ENCODE measurements at regions not wholly inside any gene's neighbourhood (a gene's known extent, or its start where the extent isn't known, plus 50 kb on each side); places are given as distances from the start of the nearest gene placed in this dataset.

DNA sequence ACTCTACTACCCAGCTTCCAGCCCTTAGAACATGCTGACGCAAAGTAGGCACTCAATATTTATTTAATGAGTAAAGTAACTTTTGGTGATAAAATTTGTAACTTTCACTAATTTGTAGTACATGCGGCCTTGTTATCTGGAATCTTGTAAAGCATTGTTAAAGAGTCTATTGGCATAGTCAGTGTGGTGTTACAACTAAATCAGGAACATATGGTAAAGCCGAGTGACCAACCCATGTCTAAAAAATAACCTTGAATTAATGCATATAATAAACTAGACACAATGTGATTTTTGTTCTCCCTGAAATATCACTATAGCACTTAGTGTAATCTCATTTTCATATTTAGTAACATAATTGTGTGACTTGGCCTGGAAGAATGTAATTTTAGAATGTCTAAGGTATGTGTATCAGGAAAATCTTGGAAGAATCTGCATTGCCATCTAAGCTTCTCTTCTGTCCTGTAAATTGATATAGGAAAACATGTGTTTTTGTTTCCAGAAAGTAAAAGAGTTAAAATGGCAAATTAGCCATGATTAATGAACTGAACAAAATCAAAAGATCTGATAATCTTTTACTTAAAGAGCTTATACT, 256.7 kb upstream of the GNAI1 start:
- no peak for DNase-seq (ENCODE audit: extremely low read depth, low read depth, low spot score)

DNA sequence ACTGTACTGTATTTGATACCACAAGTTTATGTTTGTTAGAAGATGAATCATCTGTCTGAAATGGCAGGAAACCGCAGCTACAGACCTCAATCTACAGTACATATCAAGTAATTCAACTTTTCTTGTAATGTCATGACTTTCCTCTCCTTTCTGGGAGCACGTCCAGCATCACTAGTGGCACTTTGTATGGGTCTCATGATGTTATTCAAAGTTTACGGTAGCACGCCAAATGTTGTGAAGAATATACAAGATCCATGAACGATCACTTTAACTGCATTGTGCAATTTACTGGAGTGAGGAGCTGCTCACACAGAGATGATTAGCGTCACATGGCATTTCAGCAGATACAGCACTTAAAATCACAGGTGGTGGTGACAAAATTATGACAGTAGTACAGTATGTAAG, 257.8 kb upstream of the GNAI1 start:
- DNase-seq (ENCODE audit: extremely low read depth, low read depth, low spot score): no peak

DNA sequence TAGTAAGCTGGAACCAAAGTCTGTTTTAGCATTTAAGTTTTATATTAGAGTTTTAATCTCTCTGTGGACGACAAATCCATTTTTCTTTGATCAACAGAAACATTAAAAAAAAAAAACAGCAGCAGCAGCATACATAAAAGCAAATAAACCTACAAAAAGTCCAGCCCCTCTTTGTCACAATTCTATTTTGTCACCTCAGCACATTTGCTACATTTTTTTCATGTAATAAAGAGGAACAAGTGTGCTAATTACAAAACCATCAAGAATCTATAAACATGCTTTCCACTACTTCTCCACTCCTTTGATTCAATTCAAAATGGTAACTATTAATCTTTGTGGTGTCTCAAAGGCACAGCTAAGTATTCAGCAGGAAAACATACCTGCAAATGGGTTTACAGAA, 259.8 kb upstream of the GNAI1 start:
- no peak for DNase-seq (ENCODE audit: extremely low read depth, low read depth, low spot score)

DNA sequence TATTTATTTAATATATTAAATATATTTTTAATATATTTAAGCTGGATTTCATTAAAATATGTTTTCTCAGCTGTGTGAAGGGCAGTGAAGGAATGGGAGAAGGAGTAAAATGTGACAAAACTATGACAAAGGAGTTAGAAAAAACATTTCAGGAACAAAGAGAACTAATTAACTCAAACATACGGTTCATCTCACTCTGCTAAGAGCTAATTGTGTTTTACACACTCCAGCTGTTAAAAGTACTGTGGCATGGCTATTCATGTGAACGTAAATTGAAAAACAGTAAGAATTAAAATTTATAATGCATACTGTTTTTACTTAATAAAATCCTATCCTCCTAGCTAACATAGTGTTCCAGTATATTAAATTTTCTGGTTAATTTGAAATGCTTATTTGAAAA, 262.5 kb upstream of the GNAI1 start:
- no peak for DNase-seq (ENCODE audit: extremely low read depth, low read depth, low spot score)

DNA sequence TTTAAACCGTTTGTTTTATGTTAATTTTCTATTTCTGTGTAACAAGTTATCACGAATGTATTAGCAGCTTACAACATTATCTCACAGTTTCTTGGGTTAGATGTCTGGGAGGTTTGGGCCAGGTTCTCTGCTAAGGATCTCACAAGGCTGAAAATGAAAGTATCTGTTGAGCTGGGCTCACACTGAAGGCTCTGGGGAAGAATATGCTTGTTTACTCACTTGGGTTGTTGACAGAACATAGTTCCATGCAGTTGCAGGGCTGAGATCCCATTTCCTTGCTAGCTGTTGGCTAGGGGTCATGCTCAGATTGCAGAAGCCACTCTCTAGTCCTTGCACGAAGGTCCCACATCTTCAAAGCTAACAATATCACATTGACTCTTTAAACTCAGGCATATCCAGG, 266.6 kb upstream of the GNAI1 start:
- DNase-seq (ENCODE audit: extremely low read depth, low read depth, low spot score): no peak

DNA sequence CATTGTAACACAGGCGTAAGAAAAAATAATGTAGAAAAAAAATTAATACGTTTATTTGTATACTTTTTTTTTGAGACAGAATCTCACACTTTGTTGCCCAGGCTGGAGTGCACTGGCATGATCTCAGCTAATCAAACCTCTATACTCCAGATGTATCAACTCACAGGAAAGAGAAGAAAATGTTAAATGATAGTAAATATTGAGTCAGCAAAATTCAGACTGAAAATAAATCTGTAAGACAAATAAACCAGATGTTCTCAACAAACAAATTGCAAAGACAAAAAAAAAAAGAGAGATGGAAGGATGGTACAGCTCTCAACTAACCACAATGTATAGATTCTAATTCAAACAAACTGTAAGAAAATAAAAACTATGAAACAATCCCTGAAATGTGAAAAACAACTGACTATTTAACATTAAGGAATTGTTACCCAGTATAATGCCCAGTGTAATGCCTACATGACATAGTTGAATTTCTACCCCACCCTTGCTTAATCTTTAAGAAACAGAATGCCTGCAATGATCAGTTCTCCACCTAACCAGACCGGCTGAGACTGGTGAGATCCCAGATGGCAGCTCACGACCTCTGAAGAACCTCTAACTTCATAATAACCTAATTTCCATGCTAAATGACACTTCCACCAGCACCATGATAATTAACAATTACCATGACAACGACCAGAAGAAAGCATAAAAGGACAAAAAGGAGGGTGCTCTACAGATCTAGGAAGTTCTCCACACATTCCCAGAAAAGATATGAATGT, 272.0 kb upstream of the GNAI1 start:
- DNase-seq (ENCODE audit: extremely low read depth, low read depth, low spot score): no peak

DNA sequence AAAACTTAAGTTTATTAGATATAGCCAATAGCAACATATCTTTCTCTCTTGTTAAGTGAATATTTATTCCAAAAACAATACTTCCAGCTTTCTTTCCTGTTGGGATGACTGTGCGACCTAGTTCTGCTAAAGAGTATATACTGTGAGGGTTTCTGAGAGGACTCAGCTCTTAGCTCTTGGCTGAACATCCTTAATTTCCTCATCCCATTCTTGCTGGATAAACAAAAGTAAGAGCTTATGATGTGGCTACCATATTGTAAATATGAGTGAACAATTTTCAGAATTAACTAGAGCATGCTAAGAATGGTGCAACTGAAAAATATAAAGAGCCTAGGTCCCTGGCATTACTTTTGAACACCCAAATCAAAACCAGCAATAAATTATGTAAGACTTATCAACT, 279.5 kb upstream of the GNAI1 start:
- no peak for DNase-seq (ENCODE audit: extremely low read depth, low read depth, low spot score)

DNA sequence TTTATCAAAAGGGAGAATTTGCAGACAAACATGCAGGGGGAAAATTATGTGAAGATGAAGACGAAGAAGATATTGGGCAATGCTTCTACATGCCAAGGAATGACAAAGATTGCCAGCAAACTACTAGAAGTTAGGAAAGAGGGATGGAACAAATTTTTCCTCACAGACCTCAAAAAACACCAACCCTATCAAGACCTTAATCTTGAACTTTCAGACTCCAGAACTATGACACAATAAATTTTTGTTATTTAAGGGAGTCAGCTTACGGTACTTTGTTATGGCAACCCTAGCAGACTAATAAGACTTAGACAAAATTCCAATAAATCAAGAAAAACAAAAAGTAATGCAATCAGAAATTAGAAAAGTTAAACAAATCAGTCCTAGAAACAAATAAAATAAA, 280.0 kb upstream of the GNAI1 start:
- no peak for DNase-seq (ENCODE audit: extremely low read depth, low read depth, low spot score)

DNA sequence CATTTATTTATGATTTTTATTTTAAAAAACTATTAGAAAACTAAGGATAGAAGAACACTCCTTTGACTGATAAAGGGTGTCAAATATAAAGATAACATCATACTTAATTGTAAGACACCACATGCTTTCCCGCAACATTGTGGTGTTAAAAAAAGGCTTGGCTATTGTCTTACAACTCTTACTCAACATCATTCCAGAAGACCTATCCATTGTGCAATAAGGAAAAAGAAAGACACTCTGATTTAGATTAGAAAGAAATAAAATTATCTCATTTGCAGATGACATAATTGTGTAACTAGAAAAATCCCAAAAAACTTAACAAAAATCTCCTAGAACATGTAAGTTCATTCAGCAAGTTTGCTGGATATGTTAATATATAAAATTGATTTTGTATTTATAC, 296.7 kb upstream of the GNAI1 start:
- no peak for DNase-seq (ENCODE audit: extremely low read depth, low read depth, low spot score)

DNA sequence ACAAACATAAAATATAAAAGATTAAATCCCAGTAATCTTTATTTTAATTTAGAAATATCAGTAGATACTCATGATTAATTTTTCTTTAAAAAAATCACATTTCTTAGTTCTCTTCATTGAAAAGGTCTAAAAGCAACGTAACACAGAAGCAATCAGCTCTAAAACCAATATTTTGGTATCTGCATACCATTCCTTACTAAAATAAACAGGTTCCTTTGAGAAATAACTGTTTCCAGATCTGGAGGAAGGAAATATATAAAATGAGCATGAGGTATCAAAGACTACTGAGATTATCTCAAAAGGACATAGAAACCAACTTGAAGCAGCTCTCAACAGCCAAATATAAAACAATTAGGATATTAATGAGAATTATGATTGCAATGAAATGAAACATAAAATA, 301.0 kb upstream of the GNAI1 start:
- no peak for DNase-seq (ENCODE audit: extremely low read depth, low read depth, low spot score)

DNA sequence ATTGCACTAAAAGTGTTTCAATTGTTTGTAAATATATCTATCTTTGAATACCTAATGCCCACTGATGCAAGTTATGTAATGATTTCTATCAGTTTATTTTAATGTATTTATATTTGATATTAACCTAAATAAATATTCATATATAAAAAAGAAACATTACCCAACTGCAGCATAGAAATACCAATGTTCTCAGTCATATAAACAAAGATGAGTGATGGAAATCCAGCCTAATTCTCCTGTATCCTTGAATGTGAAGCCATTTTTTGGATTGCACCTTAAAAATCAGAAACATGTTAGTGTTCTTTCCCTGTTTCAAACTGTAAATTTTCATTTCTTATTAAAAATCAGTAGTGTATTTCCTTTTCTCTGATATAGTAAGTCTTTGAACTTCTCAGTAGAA, 305.8 kb upstream of the GNAI1 start:
- DNase-seq (ENCODE audit: extremely low read depth, low read depth, low spot score): no peak

DNA sequence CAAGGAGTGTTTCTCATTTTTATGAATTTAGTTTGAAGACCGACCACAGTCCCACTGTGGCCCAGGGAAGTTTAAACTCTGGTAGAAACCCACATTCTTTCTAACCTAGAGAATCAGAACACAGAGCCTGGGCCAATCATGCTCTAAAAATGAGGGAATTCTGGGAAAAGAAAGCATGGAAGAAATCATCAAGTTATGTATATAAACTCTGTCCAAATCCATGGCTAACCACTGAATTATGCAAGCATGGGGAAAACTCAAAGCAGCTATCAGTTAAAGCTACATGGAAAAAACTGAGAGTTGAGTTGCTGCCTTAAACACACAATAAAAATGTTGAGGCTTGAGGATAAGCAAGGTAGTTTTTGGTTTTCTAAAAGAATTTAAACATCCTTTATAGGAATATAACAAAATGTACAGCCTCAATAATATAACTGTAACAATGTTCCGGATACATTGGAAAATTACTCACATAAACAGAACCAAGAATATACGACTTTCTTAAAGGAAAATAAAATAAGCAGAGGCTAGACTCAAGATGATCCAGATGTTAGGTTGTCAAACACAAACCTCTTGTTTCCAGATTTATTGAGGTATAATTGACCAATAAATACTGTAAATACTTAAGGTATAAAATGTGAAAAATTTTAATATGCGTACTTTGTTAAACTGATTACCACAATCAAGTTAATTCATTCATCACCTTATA, 311.2 kb upstream of the GNAI1 start:
- DNase-seq (ENCODE audit: extremely low read depth, low read depth, low spot score): no peak

DNA sequence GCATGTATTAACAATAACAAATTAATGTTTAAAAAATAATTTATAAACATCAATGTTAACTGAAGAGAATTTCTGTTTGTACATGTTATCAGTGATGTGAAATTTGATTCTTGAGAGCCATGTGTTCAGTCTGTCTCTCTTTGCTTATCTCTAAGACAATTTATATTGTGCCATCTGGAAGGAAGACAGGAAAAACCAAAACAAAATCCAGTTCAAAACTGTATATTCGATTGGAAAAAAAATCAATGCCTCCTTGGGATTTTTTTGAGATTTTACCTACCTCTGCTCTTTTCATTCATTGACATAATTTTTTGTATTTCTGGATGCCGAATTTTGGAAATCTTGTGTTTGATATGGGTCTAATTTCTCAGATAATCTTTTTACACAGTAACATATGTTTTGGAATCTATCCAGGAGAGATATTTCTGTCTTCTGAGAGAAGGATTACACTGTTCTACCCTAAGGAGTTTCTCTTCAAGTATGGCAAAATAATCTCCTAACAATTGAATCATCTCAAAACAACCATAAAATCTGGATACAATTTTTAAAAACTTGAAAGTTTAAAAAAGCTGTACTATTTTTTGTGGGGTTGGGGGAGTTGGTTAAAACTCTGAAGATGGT, 311.9 kb upstream of the GNAI1 start:
- no peak for DNase-seq (ENCODE audit: extremely low read depth, low read depth, low spot score)

DNA sequence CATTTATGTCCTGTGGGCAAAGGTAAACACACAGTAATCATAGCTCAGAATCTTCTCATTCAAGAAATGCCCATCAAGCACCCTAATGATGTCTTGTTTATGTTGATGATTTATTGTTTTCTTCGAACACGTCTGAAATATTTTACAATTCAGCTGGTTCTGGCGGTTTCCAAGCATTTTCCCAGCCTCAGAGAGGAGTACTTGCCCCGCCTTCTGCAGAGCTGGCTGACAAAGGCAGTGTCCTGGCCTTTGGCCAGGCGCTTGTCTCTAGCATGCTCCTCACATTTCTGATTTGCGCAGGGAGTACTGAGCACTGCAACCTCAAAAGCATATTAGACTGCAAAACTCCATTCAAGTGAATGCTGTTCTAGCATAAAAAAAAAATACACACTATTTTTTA, 314.2 kb upstream of the GNAI1 start:
- DNase-seq (ENCODE audit: extremely low read depth, low read depth, low spot score): no peak

DNA sequence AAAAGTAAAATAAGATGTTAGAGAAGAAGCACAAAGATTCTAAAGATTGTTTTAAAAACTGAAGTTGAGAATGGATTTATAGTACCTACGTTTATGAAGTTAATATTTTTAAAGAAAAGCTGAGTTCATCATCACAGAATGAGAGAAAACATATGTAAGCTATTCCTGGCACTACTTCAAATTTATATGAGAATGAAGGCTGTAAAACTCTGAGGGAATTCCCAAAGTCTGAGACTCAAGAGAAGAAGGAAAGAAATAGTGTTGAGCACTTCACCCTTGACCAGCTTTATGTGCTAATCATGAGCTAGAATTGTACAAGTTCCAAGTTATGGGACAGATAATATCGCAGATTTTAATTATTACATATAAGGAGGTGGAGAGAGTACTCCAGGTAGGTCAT, 323.7 kb upstream of the GNAI1 start:
- no peak for DNase-seq (ENCODE audit: extremely low read depth, low read depth, low spot score)

DNA sequence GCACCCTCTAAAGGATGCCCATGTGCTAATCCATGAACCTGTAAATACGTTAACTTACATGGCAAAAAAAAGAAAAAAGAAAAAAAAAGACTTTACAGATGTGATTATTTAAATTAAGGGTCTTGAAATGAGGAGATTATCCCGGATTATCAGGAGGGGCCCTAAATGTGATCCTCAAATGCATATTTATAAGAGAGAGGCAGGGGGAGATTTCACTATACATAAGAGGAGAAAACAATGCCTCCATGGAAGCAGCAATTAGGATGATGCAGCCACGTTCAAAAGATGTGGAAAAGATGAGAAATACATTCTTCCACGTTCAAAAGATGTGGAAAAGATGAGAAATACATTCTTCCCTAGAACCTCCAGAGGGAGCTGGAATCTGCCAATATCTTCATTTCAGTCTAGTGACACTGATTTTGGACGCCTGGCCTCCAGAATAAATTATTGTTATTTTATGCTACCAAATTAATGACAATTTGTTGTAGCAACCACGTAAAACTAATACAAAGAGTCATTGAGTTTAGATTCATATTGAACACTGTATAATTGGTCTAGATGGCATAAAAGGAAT, 328.4 kb upstream of the GNAI1 start:
- DNase-seq (ENCODE audit: extremely low read depth, low read depth, low spot score): no peak

DNA sequence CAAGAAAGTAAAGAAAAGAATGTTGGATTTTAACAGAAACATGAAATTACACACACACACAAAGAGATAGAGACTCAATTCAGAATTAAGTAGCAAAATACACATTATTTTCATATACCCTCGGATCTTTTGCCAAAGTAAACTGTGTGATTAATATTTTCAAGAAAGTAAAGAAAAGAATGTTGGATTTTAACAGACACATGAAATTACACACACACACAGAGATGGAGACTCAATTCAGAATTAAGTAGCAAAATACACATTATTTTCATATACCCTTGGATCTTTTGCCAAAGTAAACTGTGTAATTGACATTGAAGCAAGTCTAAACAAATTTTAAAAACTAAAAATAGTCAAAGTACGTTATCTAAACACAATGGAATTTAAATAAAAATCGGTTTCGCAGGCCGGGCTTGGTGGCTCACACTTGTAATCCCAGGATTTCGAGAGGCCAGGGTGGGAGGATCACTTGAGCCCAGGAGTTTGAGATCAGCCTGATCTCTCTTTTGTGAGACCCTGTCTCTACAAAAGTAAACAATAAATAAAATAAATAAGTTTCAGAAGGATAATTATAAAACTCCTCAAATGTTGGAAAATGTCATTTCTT, 337.3 kb upstream of the MAGI2 start:
- no peak for DNase-seq (ENCODE audit: extremely low read depth, low read depth, low spot score)

DNA sequence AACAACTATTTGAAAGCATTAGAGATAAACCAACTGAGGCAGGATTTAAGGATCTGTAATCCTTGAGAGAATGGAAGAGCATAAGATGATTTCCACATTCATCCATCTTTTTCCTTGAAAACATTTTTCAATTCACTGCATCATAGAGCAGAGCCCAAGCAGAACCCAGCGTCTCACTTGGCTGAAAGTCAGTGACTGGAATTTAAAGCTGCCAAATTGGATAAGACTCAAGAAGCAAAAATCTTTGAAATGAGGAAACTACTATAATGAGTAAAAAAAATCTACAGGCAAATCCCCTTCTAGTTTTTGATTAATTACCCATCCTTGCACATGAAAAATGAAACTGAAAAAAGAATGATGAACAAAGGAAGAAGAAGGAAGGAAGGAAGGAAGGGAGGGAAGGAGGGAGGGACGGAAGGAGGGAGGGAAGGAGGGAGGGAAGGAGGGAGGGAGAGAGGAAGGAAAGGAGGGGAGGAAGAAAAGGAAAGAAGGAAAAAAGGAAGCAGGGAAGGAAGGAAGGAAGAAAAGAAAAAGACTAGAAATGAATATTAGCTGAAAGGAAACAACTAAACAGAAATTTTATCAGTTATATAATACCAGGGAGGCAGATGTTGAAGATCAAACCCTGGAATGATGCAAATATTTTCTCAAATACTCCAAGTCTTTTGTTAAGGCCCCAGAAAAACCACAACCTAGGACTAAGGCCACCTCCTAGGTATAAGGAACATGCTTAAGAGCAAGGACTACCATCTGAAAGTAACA, 336.3 kb upstream of the MAGI2 start:
- no peak for DNase-seq (ENCODE audit: extremely low read depth, low read depth, low spot score)

DNA sequence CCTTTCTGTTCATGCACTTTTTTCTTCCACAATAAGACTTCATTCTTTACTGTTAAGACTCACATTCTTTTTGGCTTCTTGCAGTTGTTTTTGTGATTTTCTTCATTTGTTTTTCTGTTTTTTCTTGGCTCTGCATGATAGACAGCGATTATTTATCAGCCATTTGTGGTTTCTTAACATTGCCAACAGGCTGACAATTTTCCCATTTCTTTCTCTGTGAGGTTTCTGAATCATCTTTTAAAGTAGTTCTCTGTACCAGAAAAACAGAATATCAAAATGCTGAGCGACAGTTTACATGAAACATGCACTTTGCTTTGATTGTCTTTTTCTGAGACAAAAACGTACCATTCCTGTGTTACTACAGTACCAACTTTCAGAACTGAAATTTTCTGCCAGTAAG, 334.2 kb upstream of the MAGI2 start:
- no peak for DNase-seq (ENCODE audit: extremely low read depth, low read depth, low spot score)

DNA sequence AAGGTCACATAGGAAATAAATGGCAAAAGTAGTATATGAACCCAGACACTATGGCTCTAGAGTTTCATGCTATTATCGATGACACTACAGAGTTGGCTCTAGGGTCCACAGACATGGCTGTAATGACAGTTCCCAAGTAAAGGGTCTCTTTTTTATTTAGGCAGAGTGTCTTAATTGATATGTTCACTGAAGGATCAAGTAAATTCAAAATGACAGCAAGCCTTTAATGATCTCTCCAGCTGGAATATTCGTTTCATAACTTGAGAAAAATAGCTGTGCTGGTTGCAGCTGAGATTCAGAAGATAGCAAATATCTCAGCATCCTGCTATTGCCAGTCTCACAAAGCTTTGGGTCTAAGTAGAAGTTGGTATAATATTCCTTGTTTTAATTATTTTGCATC, 333.6 kb upstream of the MAGI2 start:
- DNase-seq (ENCODE audit: extremely low read depth, low read depth, low spot score): no peak

All from glomerular endothelial cell (primary cell).